ENCODE measurements at regions not wholly inside any gene's neighbourhood (a gene's known extent, or its start where the extent isn't known, plus 50 kb on each side); places are given as distances from the start of the nearest gene placed in this dataset.
A peak's percentile ranks its signal among the peaks of the same experiment; 100 is the strongest.

GRCh38 chr1:200323856-200324400, 85.9 kb downstream of the ZNF281 start:
- DNase-seq (ENCODE audit: extremely low read depth in 1 of 2, low read depth in 1 of 2): no peak

- DNase-seq (ENCODE audit: extremely low read depth in 1 of 2, low read depth in 1 of 2): no peak
Measured at GRCh38 chr1:200319148-200319547, 90.7 kb downstream of the ZNF281 start.

- DNase-seq (ENCODE audit: extremely low read depth in 1 of 2, low read depth in 1 of 2): no peak
Measured at GRCh38 chr1:200317236-200317635, 92.6 kb downstream of the ZNF281 start.

GRCh38 chr1:200316148-200316803, 93.6 kb downstream of the ZNF281 start:
- DNase-seq (ENCODE audit: extremely low read depth in 1 of 2, low read depth in 1 of 2): no peak

GRCh38 chr1:200314085-200314750, 95.6 kb downstream of the ZNF281 start:
- no peak for DNase-seq (ENCODE audit: extremely low read depth in 1 of 2, low read depth in 1 of 2)

- no peak for DNase-seq (ENCODE audit: extremely low read depth in 1 of 2, low read depth in 1 of 2)
Measured at GRCh38 chr1:200311256-200311655, 98.6 kb downstream of the ZNF281 start.

- DNase-seq (ENCODE audit: extremely low read depth in 1 of 2, low read depth in 1 of 2): no peak
Measured at GRCh38 chr1:200310824-200311223, 99.0 kb downstream of the ZNF281 start.

GRCh38 chr1:200307755-200308066, 102.1 kb downstream of the ZNF281 start:
- DNase-seq (ENCODE audit: extremely low read depth in 1 of 2, low read depth in 1 of 2): no peak

GRCh38 chr1:200306944-200307754, 102.7 kb downstream of the ZNF281 start:
- DNase-seq (ENCODE audit: extremely low read depth in 1 of 2, low read depth in 1 of 2): no peak

- DNase-seq (ENCODE audit: extremely low read depth in 1 of 2, low read depth in 1 of 2): no peak
Measured at GRCh38 chr1:200305806-200306205, 104.0 kb downstream of the ZNF281 start.

GRCh38 chr1:200304171-200304570, 105.7 kb downstream of the ZNF281 start:
- no peak for DNase-seq (ENCODE audit: extremely low read depth in 1 of 2, low read depth in 1 of 2)

- no peak for DNase-seq (ENCODE audit: extremely low read depth in 1 of 2, low read depth in 1 of 2)
Measured at GRCh38 chr1:200302921-200303290, 106.9 kb downstream of the ZNF281 start.

- peak in 1 of 2 donors; percentile 17 for DNase-seq (ENCODE audit: extremely low read depth in 1 of 2, low read depth in 1 of 2)
Measured at GRCh38 chr1:200302192-200302920, 107.5 kb downstream of the ZNF281 start.

GRCh38 chr1:200301152-200301551, 108.7 kb downstream of the ZNF281 start:
- no peak for DNase-seq (ENCODE audit: extremely low read depth in 1 of 2, low read depth in 1 of 2)

- no peak for DNase-seq (ENCODE audit: extremely low read depth in 1 of 2, low read depth in 1 of 2)
Measured at GRCh38 chr1:200299571-200299970, 110.3 kb downstream of the ZNF281 start.

- DNase-seq (ENCODE audit: extremely low read depth in 1 of 2, low read depth in 1 of 2): no peak
Measured at GRCh38 chr1:200298242-200298641, 111.6 kb downstream of the ZNF281 start.

- no peak for DNase-seq (ENCODE audit: extremely low read depth in 1 of 2, low read depth in 1 of 2)
Measured at GRCh38 chr1:200296091-200296661, 113.7 kb downstream of the ZNF281 start.

GRCh38 chr1:200294241-200294640, 115.6 kb downstream of the ZNF281 start:
- no peak for DNase-seq (ENCODE audit: extremely low read depth in 1 of 2, low read depth in 1 of 2)

- no peak for DNase-seq (ENCODE audit: extremely low read depth in 1 of 2, low read depth in 1 of 2)
Measured at GRCh38 chr1:200292699-200293098, 117.1 kb downstream of the ZNF281 start.

- DNase-seq (ENCODE audit: extremely low read depth in 1 of 2, low read depth in 1 of 2): no peak
Measured at GRCh38 chr1:200291106-200291505, 118.7 kb downstream of the ZNF281 start.

Data from stimulated activated CD8-positive, alpha-beta memory T cell treated with anti-CD3 and anti-CD28 coated beads, Interleukin-7, amount 100 ng/mL, for 48 hours (primary cell).